Astrocyte of the spinal cord (primary cell): ENCODE measurements at regions not wholly inside any gene's neighbourhood (a gene's known extent, or its start where the extent isn't known, plus 50 kb on each side); places are given as distances from the start of the nearest gene placed in this dataset.

Experiments
- DNase-seq: peaks from one replicate; pipeline ENCODE4 v3.0.0; 2011; ENCODE audit warnings: low read depth, low spot score
- H3K4me3 ChIP-seq: 2 replicates; pipeline ENCODE4 v1.5.1; 2011; ENCODE audit warnings: low read depth, mild to moderate bottlenecking, low read length, moderate library complexity
- CTCF ChIP-seq: IDR thresholded peaks from 2 replicates; pipeline ENCODE4 v1.5.1; 2012; ENCODE audit warnings: low read depth, mild to moderate bottlenecking, low read length, inconsistent platforms
- in situ Hi-C: cut with HindIII; loops from 2 replicates; pipeline ENCODE4 v1.10.0; 2017; ENCODE audit warnings: low sequenced_read_pairs

GRCh38 chr4:153963216-153963615 lies 174.3 kb upstream of the SFRP2 start:
- TF ChIP-seq CTCF: no peak
- no peak overlapping the region for H3K4me3 ChIP-seq
- in situ Hi-C loops: no loop called here
- no peak for DNase-seq

- no peak for TF ChIP-seq CTCF
- in situ Hi-C loops: no loop called here
- no peak overlapping the region for H3K4me3 ChIP-seq
- DNase-seq: no peak
Observed at GRCh38 chr4:153962311-153963039, 173.6 kb upstream of the SFRP2 start.

GRCh38 chr4:153955327-153955726 lies 166.4 kb upstream of the SFRP2 start:
- H3K4me3 ChIP-seq: no peak overlapping the region
- no peak for TF ChIP-seq CTCF
- in situ Hi-C loops: no loop called here
- DNase-seq: no peak

GRCh38 chr4:153954654-153955053 lies 165.8 kb upstream of the SFRP2 start:
- TF ChIP-seq CTCF: no peak
- in situ Hi-C loops: no loop called here

GRCh38 chr4:153950100-153950979 lies 161.5 kb upstream of the SFRP2 start:
- in situ Hi-C loops: no loop called here
- H3K4me3 ChIP-seq: no peak overlapping the region
- peak; percentile 19 for DNase-seq
- no peak for TF ChIP-seq CTCF

More at GRCh38 chr4:153954654-153955053, 165.8 kb upstream of the SFRP2 start:
- no peak for DNase-seq
- H3K4me3 ChIP-seq: no peak overlapping the region

GRCh38 chr4:153948041-153948440 lies 159.2 kb upstream of the SFRP2 start:
- TF ChIP-seq CTCF: no peak
- H3K4me3 ChIP-seq: no peak overlapping the region
- no peak for DNase-seq
- in situ Hi-C loops: no loop called here
